Mesendoderm (in vitro differentiated cells): ENCODE measurements at regions not wholly inside any gene's neighbourhood (a gene's known extent, or its start where the extent isn't known, plus 50 kb on each side); places are given as distances from the start of the nearest gene placed in this dataset.

Experiments used
- DNase-seq: peaks from one replicate; pipeline ENCODE4 v3.0.0; 2013
- H2AK5ac ChIP-seq: 2 replicates; pipeline ENCODE4 v1.6.1; 2013; ENCODE audit warnings: low read length, inconsistent platforms
- H2BK120ac ChIP-seq: 2 replicates; pipeline ENCODE4 v1.6.1; 2013; ENCODE audit warnings: low read depth, mild to moderate bottlenecking, low read length, moderate library complexity, mixed read lengths
- H2BK15ac ChIP-seq: replicated peaks from 2 replicates; pipeline ENCODE4 v1.6.1; 2013; ENCODE audit warnings: low read depth, mild to moderate bottlenecking, moderate library complexity
- H2BK5ac ChIP-seq: 2 replicates; pipeline ENCODE4 v1.6.1; 2013; ENCODE audit warnings: low read length, inconsistent platforms
- H3K18ac ChIP-seq: 2 replicates; pipeline ENCODE4 v1.6.1; 2013; ENCODE audit warnings: mild to moderate bottlenecking, low read length, mixed read lengths
- H3K23ac ChIP-seq: one replicate; pipeline ENCODE4 v1.6.1; 2013; ENCODE audit warnings: low read length
- H3K27ac ChIP-seq: 2 replicates; pipeline ENCODE4 v1.5.1; 2013; ENCODE audit warnings: low read depth, mild to moderate bottlenecking, inconsistent platforms, low read length, moderate library complexity
- H3K27me3 ChIP-seq: 2 replicates; pipeline ENCODE4 v1.6.1; 2013; ENCODE audit warnings: low read length, control low read depth, mild to moderate bottlenecking, inconsistent platforms; ENCODE audit not compliant: insufficient read depth, poor library complexity
- H3K36me3 ChIP-seq: 2 replicates; pipeline ENCODE4 v1.6.1; 2013; ENCODE audit warnings: low read length, inconsistent platforms; ENCODE audit not compliant: control insufficient read depth, insufficient read depth
- H3K4ac ChIP-seq: one replicate; pipeline ENCODE4 v1.6.1; 2013; ENCODE audit warnings: low read depth, mild to moderate bottlenecking, low read length, moderate library complexity
- H3K4me1 ChIP-seq: 2 replicates; pipeline ENCODE4 v1.6.1; 2013; ENCODE audit warnings: low read depth, low read length, inconsistent platforms; ENCODE audit not compliant: control insufficient read depth
- H3K4me2 ChIP-seq: 2 replicates; pipeline ENCODE4 v1.6.1; 2013; ENCODE audit warnings: low read length
- H3K4me3 ChIP-seq: 2 replicates; pipeline ENCODE4 v1.5.1; 2013; ENCODE audit warnings: mild to moderate bottlenecking, low read length
- H3K56ac ChIP-seq: one replicate; pipeline ENCODE4 v1.6.1; 2013; ENCODE audit warnings: low read length
- H3K79me1 ChIP-seq: 2 replicates; pipeline ENCODE4 v1.6.1; 2013; ENCODE audit warnings: low read length, inconsistent platforms
- H3K79me2 ChIP-seq: 2 replicates; pipeline ENCODE4 v1.6.1; 2013; ENCODE audit warnings: mild to moderate bottlenecking, low read length; ENCODE audit not compliant: control insufficient read depth, insufficient read depth
- H3K9ac ChIP-seq: 2 replicates; pipeline ENCODE4 v1.6.1; 2013; ENCODE audit warnings: low read length, inconsistent platforms
- H4K5ac ChIP-seq: one replicate; pipeline ENCODE4 v1.6.1; 2013; ENCODE audit warnings: low read length
- H4K8ac ChIP-seq: one replicate; pipeline ENCODE4 v1.6.1; 2013; ENCODE audit warnings: low read depth, mild to moderate bottlenecking, control low read depth, low read length, moderate library complexity
- WGBS: extraction: QIAGEN DNeasy Blood & Tissue Kit; methylation state at CpG from one replicate; pipeline ENCODE4 v1.1.7; 2013; ENCODE audit warnings: low lambda C conversion rate, missing lambda C conversion rate; ENCODE audit not compliant: insufficient coverage; ENCODE audit errors: extremely low coverage; 5-methylcytosine and 5-hydroxymethylcytosine counted together

DNA sequence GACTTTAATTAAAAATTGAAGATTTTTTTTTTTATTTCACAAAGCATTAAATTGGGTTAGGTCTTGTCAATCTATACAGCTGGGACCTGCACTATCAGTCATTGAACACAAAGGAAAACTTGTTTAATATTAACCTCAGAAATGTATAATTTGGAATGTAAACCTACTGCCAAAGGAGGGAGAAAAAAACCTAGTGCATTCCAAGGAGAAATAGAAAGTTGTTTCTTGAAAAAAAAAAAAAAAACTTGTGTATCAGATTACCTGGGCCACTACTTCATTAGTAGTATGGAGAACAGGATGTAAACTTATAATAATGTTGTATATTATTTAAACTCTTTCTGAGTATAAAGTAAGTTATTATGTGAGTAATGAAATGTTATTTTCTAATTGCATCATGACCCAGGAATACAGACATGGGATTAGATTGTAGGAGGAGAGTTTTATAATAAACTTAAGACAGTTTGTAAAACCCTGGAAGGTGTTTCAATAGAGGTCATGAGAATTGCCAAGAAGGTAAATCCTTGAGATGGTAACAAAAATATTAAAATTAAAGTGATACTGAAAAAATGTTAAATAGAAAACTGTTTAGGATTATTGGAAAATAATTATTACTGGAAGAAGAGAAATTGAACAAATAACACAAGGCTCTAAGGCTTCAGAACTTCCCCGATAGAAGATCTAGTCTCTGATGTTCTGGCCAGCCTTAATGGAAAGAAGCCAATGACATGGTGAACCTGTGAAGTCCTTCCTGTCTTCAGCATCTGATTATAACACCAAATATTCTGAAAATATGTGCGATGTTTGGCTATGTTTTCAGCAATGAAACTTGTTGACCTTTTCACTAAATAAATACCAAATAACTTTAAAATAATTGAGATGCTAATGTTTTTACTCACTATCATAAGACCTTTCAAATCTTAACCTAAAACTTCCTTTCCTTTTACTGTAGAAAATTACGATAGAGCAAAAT, 412.8 kb upstream of the LYPLAL1 start:
- no peaks in the 10 kb centered on the region for H3K36me3 ChIP-seq
- no peak overlapping the region for H4K5ac ChIP-seq
- DNase-seq, result no peak
- H3K79me2 ChIP-seq, result no peaks in the 10 kb centered on the region
- H3K27ac ChIP-seq, result no peak overlapping the region
- H3K56ac ChIP-seq, result no peak overlapping the region
- H3K79me1 ChIP-seq, result no peaks in the 10 kb centered on the region
- H2AK5ac ChIP-seq, result no peak overlapping the region
- no peak overlapping the region for H3K18ac ChIP-seq
- no peak overlapping the region for H3K4ac ChIP-seq
- no peak overlapping the region for H3K23ac ChIP-seq
- no peak overlapping the region for H3K4me2 ChIP-seq
- no peaks in the 10 kb centered on the region for H3K4me1 ChIP-seq
- H3K4me3 ChIP-seq, result no peak overlapping the region
- no peaks in the 10 kb centered on the region for H3K27me3 ChIP-seq
- no peak overlapping the region for H3K9ac ChIP-seq
- no peak overlapping the region for H2BK120ac ChIP-seq
- H2BK5ac ChIP-seq, result no peak overlapping the region
- 100% methylated on average over 1 of the region's 3 CpGs for WGBS
- no peak overlapping the region for H4K8ac ChIP-seq
- H2BK15ac ChIP-seq, result no peak overlapping the region

DNA sequence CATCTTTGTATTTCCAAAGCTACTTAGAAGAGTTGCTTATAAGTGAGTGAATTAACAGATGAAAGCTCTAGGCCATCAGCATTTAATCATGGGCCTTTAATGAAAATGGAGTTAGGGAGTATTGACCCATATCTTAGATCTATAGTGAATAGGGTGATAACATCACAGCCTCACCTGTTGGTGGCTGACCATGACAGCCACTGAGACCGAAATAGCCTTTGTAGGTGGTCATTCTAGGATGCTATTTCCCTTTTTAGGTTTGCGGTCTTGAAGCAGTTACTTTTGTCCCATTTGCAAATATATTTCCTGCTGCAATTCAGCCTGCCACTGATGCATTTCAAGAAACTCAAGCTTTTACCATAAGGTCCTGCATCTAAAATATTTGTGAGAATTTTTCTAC, 410.1 kb upstream of the LYPLAL1 start:
- H3K79me2 ChIP-seq, result no peaks in the 10 kb centered on the region
- no peak overlapping the region for H3K56ac ChIP-seq
- H4K5ac ChIP-seq, result no peak overlapping the region
- H2BK5ac ChIP-seq, result no peak overlapping the region
- no peaks in the 10 kb centered on the region for H3K27me3 ChIP-seq
- no peaks in the 10 kb centered on the region for H3K4me1 ChIP-seq
- no CpG with 5 or more reads among the region's 2 CpGs for WGBS
- H3K4me2 ChIP-seq, result no peak overlapping the region
- H3K27ac ChIP-seq, result no peak overlapping the region
- H3K4ac ChIP-seq, result no peak overlapping the region
- DNase-seq, result no peak
- H2BK15ac ChIP-seq, result no peak overlapping the region
- H3K79me1 ChIP-seq, result no peaks in the 10 kb centered on the region
- H2AK5ac ChIP-seq, result no peak overlapping the region
- no peak overlapping the region for H3K4me3 ChIP-seq
- H4K8ac ChIP-seq, result no peak overlapping the region
- no peak overlapping the region for H3K18ac ChIP-seq
- no peak overlapping the region for H3K23ac ChIP-seq
- H3K9ac ChIP-seq, result no peak overlapping the region
- H2BK120ac ChIP-seq, result no peak overlapping the region
- no peaks in the 10 kb centered on the region for H3K36me3 ChIP-seq

DNA sequence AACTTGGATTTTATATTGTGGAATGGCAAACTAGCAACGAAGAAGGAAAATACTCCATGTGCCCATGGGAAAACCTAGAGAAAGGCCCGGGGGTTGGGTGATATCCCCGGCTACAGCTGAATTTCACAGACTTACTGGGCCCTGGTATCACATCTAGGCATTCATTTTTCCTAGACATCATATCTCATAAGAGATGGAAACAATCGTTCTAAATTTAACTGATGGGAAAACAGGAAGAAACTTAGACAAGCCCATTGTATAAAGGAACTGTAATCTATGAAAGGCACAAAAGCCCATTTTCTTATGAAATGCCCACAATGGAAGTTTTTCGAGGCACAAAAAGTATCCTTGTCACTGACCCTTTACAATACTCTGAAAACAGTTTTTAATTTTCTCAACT, 407.9 kb upstream of the LYPLAL1 start:
- no peak overlapping the region for H2AK5ac ChIP-seq
- H3K18ac ChIP-seq, result no peak overlapping the region
- H3K4me1 ChIP-seq, result no peaks in the 10 kb centered on the region
- no peak overlapping the region for H3K23ac ChIP-seq
- H2BK5ac ChIP-seq, result no peak overlapping the region
- no peak overlapping the region for H3K4me3 ChIP-seq
- no peak overlapping the region for H2BK120ac ChIP-seq
- no peak for DNase-seq
- no peak overlapping the region for H2BK15ac ChIP-seq
- no peaks in the 10 kb centered on the region for H3K79me1 ChIP-seq
- no peak overlapping the region for H3K4me2 ChIP-seq
- H3K27me3 ChIP-seq, result no peaks in the 10 kb centered on the region
- WGBS, result no CpG with 5 or more reads among the region's 5 CpGs
- no peak overlapping the region for H3K27ac ChIP-seq
- H3K36me3 ChIP-seq, result no peaks in the 10 kb centered on the region
- no peak overlapping the region for H4K5ac ChIP-seq
- H3K4ac ChIP-seq, result no peak overlapping the region
- H3K56ac ChIP-seq, result no peak overlapping the region
- no peak overlapping the region for H4K8ac ChIP-seq
- no peaks in the 10 kb centered on the region for H3K79me2 ChIP-seq
- H3K9ac ChIP-seq, result no peak overlapping the region

DNA sequence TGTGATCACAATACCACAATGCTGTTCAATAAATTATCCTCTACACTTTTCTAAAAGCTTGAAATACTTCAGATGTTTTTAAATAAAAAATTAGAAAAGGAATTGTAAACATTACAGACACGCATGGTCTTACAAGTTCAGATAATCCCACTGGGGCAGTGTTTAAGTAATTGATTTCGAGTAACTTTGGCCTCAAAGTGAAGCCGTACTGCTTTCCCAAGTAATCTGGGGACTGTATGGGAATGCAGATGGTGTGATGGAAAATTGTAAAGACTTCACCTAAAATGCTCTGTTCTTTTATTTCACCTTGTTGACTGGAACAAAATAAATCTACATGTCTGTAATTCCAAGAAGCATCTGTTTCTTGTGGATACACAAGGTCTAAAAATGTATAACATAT, 401.7 kb upstream of the LYPLAL1 start:
- no peak overlapping the region for H3K27ac ChIP-seq
- no peak overlapping the region for H4K8ac ChIP-seq
- peaks cover 7% of the 10 kb centered on the region for H3K4me1 ChIP-seq
- no peak overlapping the region for H2BK120ac ChIP-seq
- H3K27me3 ChIP-seq, result no peaks in the 10 kb centered on the region
- H3K9ac ChIP-seq, result no peak overlapping the region
- H3K79me2 ChIP-seq, result no peaks in the 10 kb centered on the region
- no peak overlapping the region for H2BK5ac ChIP-seq
- no peak overlapping the region for H2AK5ac ChIP-seq
- H3K23ac ChIP-seq, result no peak overlapping the region
- H3K18ac ChIP-seq, result no peak overlapping the region
- no peak overlapping the region for H3K4me2 ChIP-seq
- no peaks in the 10 kb centered on the region for H3K79me1 ChIP-seq
- no peak overlapping the region for H4K5ac ChIP-seq
- H3K36me3 ChIP-seq, result no peaks in the 10 kb centered on the region
- WGBS, result no CpG with 5 or more reads among the region's 3 CpGs
- no peak for DNase-seq
- no peak overlapping the region for H3K56ac ChIP-seq
- no peak overlapping the region for H3K4ac ChIP-seq
- H2BK15ac ChIP-seq, result no peak overlapping the region
- H3K4me3 ChIP-seq, result no peak overlapping the region

DNA sequence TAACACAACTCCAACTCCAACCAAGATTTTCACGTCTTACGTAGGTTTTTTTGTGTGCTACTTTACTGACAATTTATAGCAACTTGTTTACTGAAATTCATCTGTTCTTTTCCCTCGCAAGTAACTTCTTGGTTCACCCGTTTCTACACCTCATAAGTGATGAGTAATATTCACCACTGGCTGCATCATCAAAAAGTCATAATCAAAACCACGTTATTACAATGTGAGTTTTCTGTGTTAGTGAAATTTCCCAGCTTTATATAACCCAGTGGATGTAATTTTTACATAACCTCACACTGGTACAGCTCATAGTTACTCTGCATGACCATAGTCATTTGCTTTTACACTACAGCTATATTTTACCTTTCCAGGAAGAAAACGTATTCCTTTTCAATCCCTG, 401.1 kb upstream of the LYPLAL1 start:
- Histone ChIP-seq H3K4me1 (peaks cover 8% of the 10 kb centered on the region), H2AK5ac (no peak overlapping the region), H2BK120ac (no peak overlapping the region), H3K79me2 (no peaks in the 10 kb centered on the region), H2BK15ac (no peak overlapping the region), H3K56ac (no peak overlapping the region), H3K27me3 (no peaks in the 10 kb centered on the region), H2BK5ac (no peak overlapping the region), H3K4me3 (no peak overlapping the region), H3K27ac (no peak overlapping the region), H4K8ac (no peak overlapping the region), H3K23ac (no peak overlapping the region), H3K4me2 (no peak overlapping the region), H3K4ac (no peak overlapping the region), H3K79me1 (no peaks in the 10 kb centered on the region), H3K36me3 (no peaks in the 10 kb centered on the region), H3K18ac (no peak overlapping the region), H4K5ac (no peak overlapping the region), H3K9ac (no peak overlapping the region)
- WGBS, result no CpG with 5 or more reads among the region's 6 CpGs
- no peak for DNase-seq
